Mesothelial cell of epicardium (in vitro differentiated cells): ENCODE measurements at regions not wholly inside any gene's neighbourhood (a gene's known extent, or its start where the extent isn't known, plus 50 kb on each side); places are given as distances from the start of the nearest gene placed in this dataset.

ENCODE experiments used
- DNase-seq, 2 experiments: peaks; one replicate each; pipeline ENCODE4 v3.0.0; 2021; ENCODE audit warnings: low spot score in 2 of 2; ENCODE audit not compliant: unreplicated experiment in 2 of 2
- H3K27ac Mint-ChIP-seq: 2 replicates; pipeline ENCODE4 v1.8.0; 2021; ENCODE audit warnings: mixed read lengths
- H3K27me3 Mint-ChIP-seq: 2 replicates; pipeline ENCODE4 v1.8.0; 2021; ENCODE audit warnings: low read depth, mixed read lengths
- H3K36me3 Mint-ChIP-seq: 2 replicates; pipeline ENCODE4 v1.8.0; 2021; ENCODE audit warnings: mixed read lengths
- H3K4me1 Mint-ChIP-seq: 2 replicates; pipeline ENCODE4 v1.8.0; 2021; ENCODE audit warnings: mixed read lengths
- H3K4me3 Mint-ChIP-seq: 2 replicates; pipeline ENCODE4 v1.8.0; 2021; ENCODE audit warnings: mild to moderate bottlenecking, moderate library complexity, mixed read lengths
- H3K9me3 Mint-ChIP-seq: 2 replicates; pipeline ENCODE4 v1.8.0; 2021; ENCODE audit warnings: mixed read lengths
- TF ChIP-seq, protein P1 (sequence below): fragments of 200-600 bp; sonication (generic); IDR thresholded peaks from one replicate; pipeline ENCODE4 v1.5.0; 2021; ENCODE audit warnings: antibody characterized with exemption; ENCODE audit not compliant: unreplicated experiment

DNA sequence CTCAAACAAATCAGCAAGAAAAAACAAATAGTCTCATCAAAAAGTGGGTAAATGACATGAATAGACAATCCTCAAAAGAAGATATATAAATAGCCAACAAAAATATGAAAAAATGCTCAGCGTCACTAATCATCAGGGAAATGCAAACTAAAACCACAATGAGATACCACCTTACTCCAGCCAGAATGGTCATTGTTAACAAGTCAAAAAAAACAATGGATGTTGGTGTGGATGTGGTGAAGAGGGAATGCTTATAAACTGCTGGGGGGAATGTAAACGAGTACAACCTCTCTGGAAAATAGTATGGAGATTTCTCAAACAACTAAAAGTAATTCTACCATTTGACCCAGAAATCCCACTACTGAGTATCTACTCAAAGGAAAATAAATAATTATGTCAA lies 239.2 kb upstream of the RFC3 start:
- Mint-ChIP-seq H3K4me1 (peaks cover 9% of the 10 kb centered on the region), H3K27ac (no peak overlapping the region), H3K9me3 (peaks cover 6% of the 10 kb centered on the region), H3K36me3 (no peaks in the 10 kb centered on the region), H3K4me3 (no peak overlapping the region), H3K27me3 (no peaks in the 10 kb centered on the region)
- DNase-seq: no peak
- TF ChIP-seq, protein P1, sequence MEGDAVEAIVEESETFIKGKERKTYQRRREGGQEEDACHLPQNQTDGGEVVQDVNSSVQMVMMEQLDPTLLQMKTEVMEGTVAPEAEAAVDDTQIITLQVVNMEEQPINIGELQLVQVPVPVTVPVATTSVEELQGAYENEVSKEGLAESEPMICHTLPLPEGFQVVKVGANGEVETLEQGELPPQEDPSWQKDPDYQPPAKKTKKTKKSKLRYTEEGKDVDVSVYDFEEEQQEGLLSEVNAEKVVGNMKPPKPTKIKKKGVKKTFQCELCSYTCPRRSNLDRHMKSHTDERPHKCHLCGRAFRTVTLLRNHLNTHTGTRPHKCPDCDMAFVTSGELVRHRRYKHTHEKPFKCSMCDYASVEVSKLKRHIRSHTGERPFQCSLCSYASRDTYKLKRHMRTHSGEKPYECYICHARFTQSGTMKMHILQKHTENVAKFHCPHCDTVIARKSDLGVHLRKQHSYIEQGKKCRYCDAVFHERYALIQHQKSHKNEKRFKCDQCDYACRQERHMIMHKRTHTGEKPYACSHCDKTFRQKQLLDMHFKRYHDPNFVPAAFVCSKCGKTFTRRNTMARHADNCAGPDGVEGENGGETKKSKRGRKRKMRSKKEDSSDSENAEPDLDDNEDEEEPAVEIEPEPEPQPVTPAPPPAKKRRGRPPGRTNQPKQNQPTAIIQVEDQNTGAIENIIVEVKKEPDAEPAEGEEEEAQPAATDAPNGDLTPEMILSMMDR: no peak

DNA sequence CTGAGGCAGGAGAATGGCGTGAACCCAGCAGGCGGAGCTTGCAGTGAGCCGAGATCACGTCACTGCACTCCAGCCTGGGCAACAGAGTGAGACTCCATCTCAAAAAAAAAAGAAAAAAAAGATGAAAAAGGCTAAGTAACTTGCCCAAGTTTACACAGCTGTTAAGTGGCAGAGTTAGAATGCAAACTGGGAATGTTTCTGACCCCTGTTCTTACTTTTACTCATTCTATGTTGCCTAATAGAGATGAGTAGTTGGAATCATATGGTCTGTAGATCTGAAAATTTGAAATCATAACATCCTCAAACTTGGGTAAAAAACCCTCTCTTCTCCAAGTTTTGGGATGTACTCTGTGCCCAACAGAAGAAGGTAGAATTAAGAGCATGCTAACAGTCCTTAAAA lies 235.8 kb upstream of the RFC3 start:
- no peak overlapping the region for H3K4me3 Mint-ChIP-seq
- no peaks in the 10 kb centered on the region for H3K27me3 Mint-ChIP-seq
- no peak for DNase-seq
- TF ChIP-seq, protein P1: no peak
- peaks cover 13% of the 10 kb centered on the region for H3K9me3 Mint-ChIP-seq
- H3K27ac Mint-ChIP-seq: no peak overlapping the region
- no peaks in the 10 kb centered on the region for H3K36me3 Mint-ChIP-seq
- peaks cover 4% of the 10 kb centered on the region for H3K4me1 Mint-ChIP-seq

DNA sequence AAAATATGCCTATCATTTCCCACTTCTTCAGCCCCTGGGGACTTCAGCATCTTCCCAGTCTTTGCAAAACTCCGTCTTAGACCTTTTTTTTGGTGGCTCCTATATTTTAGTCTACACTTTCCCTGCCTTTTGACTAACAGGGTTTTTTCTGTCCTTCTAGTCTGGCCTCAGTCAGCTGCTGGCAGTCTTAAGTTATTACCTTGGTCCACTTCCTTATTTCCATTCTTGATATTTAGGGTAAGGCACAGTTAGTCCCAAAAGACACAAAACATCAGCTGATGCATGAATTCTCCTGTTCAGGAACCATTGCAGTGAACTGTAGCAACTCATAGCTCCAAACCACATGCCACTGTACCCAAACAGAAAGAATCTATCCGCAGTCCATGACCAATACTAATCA lies 234.6 kb upstream of the RFC3 start:
- H3K27me3 Mint-ChIP-seq: no peaks in the 10 kb centered on the region
- peaks cover 7% of the 10 kb centered on the region for H3K9me3 Mint-ChIP-seq
- TF ChIP-seq, protein P1: no peak
- H3K36me3 Mint-ChIP-seq: no peaks in the 10 kb centered on the region
- no peak overlapping the region for H3K27ac Mint-ChIP-seq
- no peak overlapping the region for H3K4me3 Mint-ChIP-seq
- DNase-seq: no peak
- no peaks in the 10 kb centered on the region for H3K4me1 Mint-ChIP-seq

DNA sequence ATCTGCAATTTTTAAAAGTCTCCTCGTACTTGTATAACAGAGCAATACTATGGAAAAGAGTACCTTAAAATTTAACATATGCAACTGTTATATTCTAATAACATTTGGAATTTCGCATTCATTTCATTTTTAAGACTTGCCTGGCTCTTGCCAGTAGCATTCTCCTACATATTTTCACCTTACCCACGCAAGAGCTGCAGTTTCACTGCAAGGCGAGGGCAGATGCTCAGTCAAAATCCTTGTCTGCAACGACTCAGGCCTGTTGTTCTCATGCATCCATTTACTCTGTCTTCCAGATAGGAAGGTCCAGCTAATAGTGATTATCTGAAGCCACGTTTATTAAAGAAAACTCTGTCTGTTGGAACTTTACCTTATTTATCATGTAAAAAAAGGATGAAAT lies 227.0 kb upstream of the RFC3 start:
- Mint-ChIP-seq H3K4me3 (no peak overlapping the region), H3K27ac (no peak overlapping the region), H3K9me3 (no peaks in the 10 kb centered on the region), H3K27me3 (no peaks in the 10 kb centered on the region), H3K36me3 (no peaks in the 10 kb centered on the region), H3K4me1 (no peaks in the 10 kb centered on the region)
- no peak for DNase-seq
- TF ChIP-seq, protein P1: no peak

DNA sequence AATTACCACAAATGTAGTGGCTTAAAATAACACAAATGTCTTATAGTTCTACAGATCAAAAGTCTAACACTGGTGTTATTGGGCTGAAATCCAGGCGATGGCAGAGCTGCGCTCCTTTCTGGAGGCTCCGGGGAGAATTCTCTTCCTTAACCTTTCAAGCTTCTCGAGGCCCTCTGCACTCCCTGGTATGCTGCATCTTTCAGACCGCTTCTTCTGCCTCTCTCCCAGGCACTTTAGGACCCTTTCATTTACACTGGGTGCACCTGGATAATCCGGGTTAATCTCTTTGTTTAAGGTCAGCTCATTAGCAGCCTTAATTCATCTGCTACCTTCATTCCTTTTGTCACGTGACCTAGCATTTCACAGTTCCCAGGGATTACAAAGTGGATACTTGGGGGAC lies 211.3 kb upstream of the RFC3 start:
- DNase-seq: no peak
- Mint-ChIP-seq H3K4me3 (no peak overlapping the region), H3K36me3 (peaks cover 1% of the 10 kb centered on the region), H3K27me3 (no peaks in the 10 kb centered on the region), H3K9me3 (peaks cover 15% of the 10 kb centered on the region), H3K4me1 (peaks cover 6% of the 10 kb centered on the region), H3K27ac (no peak overlapping the region)
- TF ChIP-seq, protein P1: no peak

DNA sequence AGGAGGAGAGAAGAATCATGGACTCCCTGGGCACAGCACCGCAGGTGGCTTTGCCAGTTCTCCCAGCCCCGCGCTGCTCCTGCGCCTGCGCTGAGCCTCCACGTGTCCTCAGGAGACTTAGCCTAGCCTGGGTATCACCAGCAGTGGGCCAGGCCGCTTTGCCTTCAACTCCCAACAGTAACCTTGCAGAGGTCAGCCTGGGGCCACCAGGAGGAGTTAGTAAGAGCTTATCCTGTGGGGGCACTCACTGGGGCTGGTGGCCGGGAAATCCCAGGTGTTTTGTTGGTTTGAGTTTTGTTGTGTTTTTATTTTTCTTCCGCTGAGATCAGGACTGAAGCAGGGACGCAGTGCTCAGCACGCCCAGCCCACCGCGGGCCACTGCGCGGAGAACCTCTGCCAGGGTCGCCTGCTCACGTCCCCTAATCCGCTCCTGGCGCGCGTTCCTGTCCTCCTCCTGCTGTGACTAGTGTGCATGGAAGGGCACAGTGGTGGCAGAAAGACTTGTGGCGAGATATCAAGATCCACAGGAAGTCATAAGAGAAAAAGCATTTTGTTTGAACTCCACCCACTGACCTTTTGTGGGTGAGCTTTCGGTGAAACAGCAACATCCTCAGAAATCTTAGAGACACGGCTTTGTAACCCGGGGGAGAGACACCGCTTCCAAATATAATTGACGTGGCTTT lies 207.4 kb upstream of the RFC3 start:
- H3K36me3 Mint-ChIP-seq: no peaks in the 10 kb centered on the region
- no peak overlapping the region for H3K27ac Mint-ChIP-seq
- no peak for DNase-seq
- H3K27me3 Mint-ChIP-seq: peaks cover 3% of the 10 kb centered on the region
- H3K9me3 Mint-ChIP-seq: no peaks in the 10 kb centered on the region
- H3K4me1 Mint-ChIP-seq: peaks cover 6% of the 10 kb centered on the region
- H3K4me3 Mint-ChIP-seq: no peak overlapping the region
- TF ChIP-seq, protein P1: no peak
